ENCODE measurements at regions not wholly inside any gene's neighbourhood (a gene's known extent, or its start where the extent isn't known, plus 50 kb on each side); places are given as distances from the start of the nearest gene placed in this dataset.

GRCh38 chr7:46954181-46954580 lies 627.7 kb downstream of the TNS3 start:
- CTCF ChIA-PET, result no interaction called here

GRCh38 chr7:46953008-46953407 lies 628.9 kb downstream of the TNS3 start:
- CTCF ChIA-PET, result no interaction called here
- POLR2A ChIA-PET, result no interaction called here

More at GRCh38 chr7:46954181-46954580, 627.7 kb downstream of the TNS3 start:
- POLR2A ChIA-PET, result no interaction called here

- ChIA-PET POLR2A (no interaction called here), CTCF (no interaction called here)
Observed at GRCh38 chr7:46949270-46949931, 632.5 kb downstream of the TNS3 start.

GRCh38 chr7:46948716-46949115 lies 633.2 kb downstream of the TNS3 start:
- CTCF ChIA-PET, result no interaction called here
- POLR2A ChIA-PET, result no interaction called here

GRCh38 chr7:46945328-46945727 lies 636.6 kb downstream of the TNS3 start:
- ChIA-PET CTCF (no interaction called here), POLR2A (no interaction called here)

GRCh38 chr7:46943996-46944395 lies 637.9 kb downstream of the TNS3 start:
- ChIA-PET CTCF (no interaction called here), POLR2A (no interaction called here)

- ChIA-PET CTCF (no interaction called here), POLR2A (no interaction called here)
Observed at GRCh38 chr7:46942574-46942973, 639.3 kb downstream of the TNS3 start.

- CTCF ChIA-PET, result no interaction called here
- POLR2A ChIA-PET, result no interaction called here
Observed at GRCh38 chr7:46940178-46940577, 641.7 kb downstream of the TNS3 start.

- POLR2A ChIA-PET, result no interaction called here
- CTCF ChIA-PET, result no interaction called here
Observed at GRCh38 chr7:46939558-46939957, 642.4 kb downstream of the TNS3 start.

- ChIA-PET POLR2A (no interaction called here), CTCF (no interaction called here)
Observed at GRCh38 chr7:46939089-46939488, 642.8 kb downstream of the TNS3 start.

GRCh38 chr7:46937826-46938225 lies 644.1 kb downstream of the TNS3 start:
- POLR2A ChIA-PET, result no interaction called here
- CTCF ChIA-PET, result no interaction called here

- ChIA-PET POLR2A (no interaction called here), CTCF (no interaction called here)
Observed at GRCh38 chr7:46934198-46934825, 647.6 kb downstream of the TNS3 start.

- POLR2A ChIA-PET, result no interaction called here
- CTCF ChIA-PET, result no interaction called here
Observed at GRCh38 chr7:46933596-46933995, 648.3 kb downstream of the TNS3 start.

GRCh38 chr7:46932676-46933424 lies 649.1 kb downstream of the TNS3 start:
- CTCF ChIA-PET, result no interaction called here
- POLR2A ChIA-PET, result no interaction called here

- CTCF ChIA-PET, result no interaction called here
- POLR2A ChIA-PET, result no interaction called here
Observed at GRCh38 chr7:46932306-46932675, 649.6 kb downstream of the TNS3 start.

- CTCF ChIA-PET, result no interaction called here
- POLR2A ChIA-PET, result no interaction called here
Observed at GRCh38 chr7:46930366-46930765, 651.5 kb downstream of the TNS3 start.

- ChIA-PET POLR2A (no interaction called here), CTCF (no interaction called here)
Observed at GRCh38 chr7:46929359-46929758, 652.6 kb downstream of the TNS3 start.

- ChIA-PET CTCF (no interaction called here), POLR2A (no interaction called here)
Observed at GRCh38 chr7:46928719-46929118, 653.2 kb downstream of the TNS3 start.

- CTCF ChIA-PET, result no interaction called here
- POLR2A ChIA-PET, result no interaction called here
Observed at GRCh38 chr7:46927131-46927810, 654.6 kb downstream of the TNS3 start.

- ChIA-PET POLR2A (no interaction called here), CTCF (no interaction called here)
Observed at GRCh38 chr7:46916581-46916980, 665.3 kb downstream of the TNS3 start.

GRCh38 chr7:46912692-46913091 lies 669.2 kb downstream of the TNS3 start:
- ChIA-PET CTCF (no interaction called here), POLR2A (no interaction called here)

All from activated CD8-positive, alpha-beta memory T cell treated with anti-CD3 and anti-CD28 coated beads for 36 hours (primary cell).